ENCODE measurements at regions not wholly inside any gene's neighbourhood (a gene's known extent, or its start where the extent isn't known, plus 50 kb on each side); places are given as distances from the start of the nearest gene placed in this dataset.

DNA sequence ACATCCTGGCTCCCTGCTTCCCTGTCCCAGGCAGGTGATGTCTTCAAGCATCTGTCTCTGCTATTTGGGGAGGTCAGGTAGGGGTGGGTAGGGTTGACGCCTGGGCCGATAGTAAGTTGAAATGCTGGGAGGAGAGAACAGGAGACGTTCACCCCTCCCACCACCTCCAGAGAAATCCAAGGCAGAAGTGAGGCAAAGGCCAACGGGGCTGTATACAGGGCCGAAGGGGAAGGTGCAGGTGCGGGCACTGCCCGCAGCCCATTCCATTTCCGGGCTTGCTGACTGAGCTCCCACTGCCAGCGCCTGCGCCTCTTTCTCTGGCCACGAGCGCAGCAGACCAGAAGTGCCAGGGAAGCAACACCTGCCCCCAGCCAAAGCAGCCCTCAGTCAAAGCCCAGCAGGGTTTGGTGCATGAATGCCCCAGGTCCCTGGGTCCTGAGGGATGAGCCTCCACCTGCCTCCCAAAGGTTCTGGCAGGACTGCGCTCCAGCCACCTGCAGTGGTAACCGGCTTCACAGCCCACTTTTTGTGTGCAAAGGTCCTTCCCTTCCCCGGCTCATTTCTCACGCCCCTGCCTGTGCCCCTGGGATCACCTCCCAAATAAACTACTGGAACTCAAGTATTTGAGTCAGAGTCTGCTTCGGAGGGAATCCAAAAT, 127.6 kb upstream of the TNRC6C start:
- Histone ChIP-seq H3F3A (ENCODE audit: control insufficient read depth, insufficient read depth) (peaks cover 9% of the 10 kb centered on the region; the same call in 1 of the 2 replicates), H3K4me1 (ENCODE audit: control insufficient read depth, low read length) (no peaks in the 10 kb centered on the region), H3K4me3 (ENCODE audit: low read length) (no peak overlapping the region), H3K9me3 (ENCODE audit: control insufficient read depth, insufficient read depth, low read length) (peaks cover 8% of the 10 kb centered on the region; the same call in 1 of the 2 replicates), H4K20me1 (ENCODE audit: control insufficient read depth, insufficient read depth, low read depth, low read length) (no peaks in the 10 kb centered on the region), H3K4me2 (ENCODE audit: low read length) (no peak overlapping the region), H3K27me3 (ENCODE audit: control insufficient read depth, low read length) (peaks cover 11% of the 10 kb centered on the region; the same call in 1 of the 2 replicates), H3K36me3 (ENCODE audit: control insufficient read depth, low read length) (no peaks in the 10 kb centered on the region), H3K9me2 (replicated peaks; ENCODE audit: control insufficient read depth, low read length) (no peaks in the 10 kb centered on the region), H3K79me2 (ENCODE audit: control insufficient read depth, low read length) (no peaks in the 10 kb centered on the region), H3K27ac (ENCODE audit: low read depth, low read length) (no peak overlapping the region)
- TF ChIP-seq, protein P1, sequence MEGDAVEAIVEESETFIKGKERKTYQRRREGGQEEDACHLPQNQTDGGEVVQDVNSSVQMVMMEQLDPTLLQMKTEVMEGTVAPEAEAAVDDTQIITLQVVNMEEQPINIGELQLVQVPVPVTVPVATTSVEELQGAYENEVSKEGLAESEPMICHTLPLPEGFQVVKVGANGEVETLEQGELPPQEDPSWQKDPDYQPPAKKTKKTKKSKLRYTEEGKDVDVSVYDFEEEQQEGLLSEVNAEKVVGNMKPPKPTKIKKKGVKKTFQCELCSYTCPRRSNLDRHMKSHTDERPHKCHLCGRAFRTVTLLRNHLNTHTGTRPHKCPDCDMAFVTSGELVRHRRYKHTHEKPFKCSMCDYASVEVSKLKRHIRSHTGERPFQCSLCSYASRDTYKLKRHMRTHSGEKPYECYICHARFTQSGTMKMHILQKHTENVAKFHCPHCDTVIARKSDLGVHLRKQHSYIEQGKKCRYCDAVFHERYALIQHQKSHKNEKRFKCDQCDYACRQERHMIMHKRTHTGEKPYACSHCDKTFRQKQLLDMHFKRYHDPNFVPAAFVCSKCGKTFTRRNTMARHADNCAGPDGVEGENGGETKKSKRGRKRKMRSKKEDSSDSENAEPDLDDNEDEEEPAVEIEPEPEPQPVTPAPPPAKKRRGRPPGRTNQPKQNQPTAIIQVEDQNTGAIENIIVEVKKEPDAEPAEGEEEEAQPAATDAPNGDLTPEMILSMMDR (IDR thresholded peaks at IDR 0.05; ENCODE audit: low read depth, low read length, poor library complexity, severe bottlenecking): no peak
- no peak for TF ChIP-seq EZH2phosphoT487 (IDR thresholded peaks at IDR 0.05; ENCODE audit: borderline replicate concordance, low read length)

GRCh38 chr17:77831474-77832179, 126.9 kb upstream of the TNRC6C start:
- Histone ChIP-seq H3F3A (ENCODE audit: control insufficient read depth, insufficient read depth) (peaks cover 9% of the 10 kb centered on the region; the same call in 1 of the 2 replicates), H3K9me2 (replicated peaks; ENCODE audit: control insufficient read depth, low read length) (no peaks in the 10 kb centered on the region), H3K27me3 (ENCODE audit: control insufficient read depth, low read length) (peaks cover 11% of the 10 kb centered on the region; the same call in 1 of the 2 replicates), H4K20me1 (ENCODE audit: control insufficient read depth, insufficient read depth, low read depth, low read length) (no peaks in the 10 kb centered on the region), H3K9me3 (ENCODE audit: control insufficient read depth, insufficient read depth, low read length) (peaks cover 8% of the 10 kb centered on the region; the same call in 1 of the 2 replicates), H3K36me3 (ENCODE audit: control insufficient read depth, low read length) (no peaks in the 10 kb centered on the region), H3K4me1 (ENCODE audit: control insufficient read depth, low read length) (no peaks in the 10 kb centered on the region), H3K4me3 (ENCODE audit: low read length) (no peak overlapping the region), H3K4me2 (ENCODE audit: low read length) (no peak overlapping the region), H3K79me2 (ENCODE audit: control insufficient read depth, low read length) (no peaks in the 10 kb centered on the region), H3K27ac (ENCODE audit: low read depth, low read length) (no peak overlapping the region)
- TF ChIP-seq, protein P1 (IDR thresholded peaks at IDR 0.05; ENCODE audit: low read depth, low read length, poor library complexity, severe bottlenecking): no peak
- TF ChIP-seq EZH2phosphoT487 (IDR thresholded peaks at IDR 0.05; ENCODE audit: borderline replicate concordance, low read length): no peak

- no peak overlapping the region for H3K4me3 ChIP-seq (ENCODE audit: low read length)
- H3K4me1 ChIP-seq (ENCODE audit: control insufficient read depth, low read length): no peaks in the 10 kb centered on the region
- H4K20me1 ChIP-seq (ENCODE audit: control insufficient read depth, insufficient read depth, low read depth, low read length): no peaks in the 10 kb centered on the region
- H3K36me3 ChIP-seq (ENCODE audit: control insufficient read depth, low read length): no peaks in the 10 kb centered on the region
- peaks cover 11% of the 10 kb centered on the region; the same call in 1 of the 2 replicates for H3K27me3 ChIP-seq (ENCODE audit: control insufficient read depth, low read length)
- TF ChIP-seq, protein P1 (IDR thresholded peaks at IDR 0.05; ENCODE audit: low read depth, low read length, poor library complexity, severe bottlenecking): no peak
- no peak for TF ChIP-seq EZH2phosphoT487 (IDR thresholded peaks at IDR 0.05; ENCODE audit: borderline replicate concordance, low read length)
- H3K27ac ChIP-seq (ENCODE audit: low read depth, low read length): no peak overlapping the region
- H3K4me2 ChIP-seq (ENCODE audit: low read length): no peak overlapping the region
- peaks cover 8% of the 10 kb centered on the region; the same call in 1 of the 2 replicates for H3K9me3 ChIP-seq (ENCODE audit: control insufficient read depth, insufficient read depth, low read length)
- H3K79me2 ChIP-seq (ENCODE audit: control insufficient read depth, low read length): no peaks in the 10 kb centered on the region
- peaks cover 9% of the 10 kb centered on the region; the same call in 1 of the 2 replicates for H3F3A ChIP-seq (ENCODE audit: control insufficient read depth, insufficient read depth)
- no peaks in the 10 kb centered on the region for H3K9me2 ChIP-seq (replicated peaks; ENCODE audit: control insufficient read depth, low read length)
These were observed 126.3 kb upstream of the TNRC6C start for GRCh38 chr17:77832180-77832560.
